ENCODE measurements at regions not wholly inside any gene's neighbourhood (a gene's known extent, or its start where the extent isn't known, plus 50 kb on each side); places are given as distances from the start of the nearest gene placed in this dataset.

- H3K4me3 ChIP-seq: no peak overlapping the region
- no peaks in the 10 kb centered on the region for H3K36me3 ChIP-seq
- 86 to 96% methylated on average over 2 of the region's 2 CpGs for WGBS, 2 donors
- H3K27ac ChIP-seq: no peak overlapping the region
- no peak for DNase-seq
- H3K4me1 ChIP-seq: no peaks in the 10 kb centered on the region
- TF ChIP-seq POLR2A (IDR thresholded peaks at IDR 0.05): no peak
- no peak for TF ChIP-seq CTCF (IDR thresholded peaks at IDR 0.05)
- no peak for TF ChIP-seq EP300 (IDR thresholded peaks at IDR 0.05)
- TF ChIP-seq POLR2AphosphoS5 (IDR thresholded peaks at IDR 0.05): no peak
- H3K27me3 ChIP-seq: no peaks in the 10 kb centered on the region
- intact Hi-C loops (cut with DNase I): no loop called here
- peaks cover 0 to 4% (median 0%) of the 10 kb centered on the region in 4 donors for H3K9me3 ChIP-seq
These were observed 329.7 kb upstream of the POM121L12 start for GRCh38 chr7:52705768-52706167.

DNA sequence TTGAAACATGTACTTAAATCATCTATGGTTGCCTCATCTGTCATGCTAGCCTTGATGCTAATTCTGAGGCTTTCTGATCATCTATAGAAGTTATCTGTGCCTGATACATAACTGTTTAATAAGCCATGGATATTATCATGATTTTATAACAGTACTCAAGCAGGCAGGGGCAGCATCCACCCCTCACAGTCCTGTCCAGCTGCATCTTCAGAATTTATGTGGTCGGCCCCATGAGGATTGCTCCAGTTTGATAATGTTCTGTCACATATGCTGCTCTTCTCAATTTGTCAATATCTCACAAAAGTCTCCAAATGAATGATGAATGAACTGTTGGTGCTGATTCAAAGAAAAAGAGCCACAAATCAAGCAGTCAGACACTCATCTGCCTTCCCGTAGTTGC lies 335.1 kb upstream of the POM121L12 start:
- no peak overlapping the region for H3K27ac ChIP-seq
- no peaks in the 10 kb centered on the region for H3K27me3 ChIP-seq
- H3K4me3 ChIP-seq: no peak overlapping the region
- H3K36me3 ChIP-seq: no peaks in the 10 kb centered on the region
- H3K9me3 ChIP-seq: no peaks in the 10 kb centered on the region
- intact Hi-C loops (cut with DNase I): no loop called here
- WGBS, 2 donors: 36 to 56% methylated on average over 2 of the region's 2 CpGs
- H3K4me1 ChIP-seq: peaks cover 0 to 8% (median 3%) of the 10 kb centered on the region in 4 donors
- TF ChIP-seq CTCF (IDR thresholded peaks at IDR 0.05) (no peak), POLR2AphosphoS5 (IDR thresholded peaks at IDR 0.05) (no peak), POLR2A (IDR thresholded peaks at IDR 0.05) (no peak), EP300 (IDR thresholded peaks at IDR 0.05) (no peak)
- no peak for DNase-seq

DNA sequence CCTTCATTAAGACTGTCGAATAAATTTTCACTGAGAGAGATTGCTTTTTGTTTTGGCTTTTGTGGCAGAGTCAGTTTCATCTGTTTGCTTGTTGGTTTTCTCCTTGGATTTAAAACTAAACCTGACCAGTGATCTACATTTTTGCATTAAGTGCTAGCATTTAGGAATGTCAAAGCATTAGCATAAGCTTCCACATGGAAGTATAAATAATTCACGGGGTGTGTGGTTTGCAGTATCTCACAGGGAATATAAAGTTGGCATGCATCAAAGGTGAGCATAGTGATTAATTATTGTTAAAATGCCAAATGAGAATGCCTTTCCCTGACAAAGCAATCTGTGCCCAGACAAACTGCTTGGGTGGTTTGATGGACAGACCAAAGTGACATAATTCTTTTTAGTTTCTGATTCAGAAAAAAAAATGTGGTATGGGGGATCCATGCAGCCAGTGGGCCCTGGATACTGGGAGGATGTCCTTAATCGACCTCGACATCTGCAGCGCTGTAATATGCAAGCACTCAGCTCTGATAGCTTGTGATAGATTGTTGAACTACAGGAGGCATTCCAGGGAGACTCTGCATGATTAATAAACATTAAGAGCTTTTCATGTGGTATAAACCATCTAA lies 339.3 kb upstream of the POM121L12 start:
- intact Hi-C loops (cut with DNase I): no loop called here
- WGBS, 2 donors: 46 to 68% methylated on average over 5 of the region's 5 CpGs
- H3K36me3 ChIP-seq: no peaks in the 10 kb centered on the region
- H3K9me3 ChIP-seq: no peaks in the 10 kb centered on the region
- H3K4me1 ChIP-seq: peaks cover 0 to 8% (median 3%) of the 10 kb centered on the region in 4 donors
- no peak for DNase-seq
- H3K4me3 ChIP-seq: no peak overlapping the region
- no peaks in the 10 kb centered on the region for H3K27me3 ChIP-seq
- no peak overlapping the region for H3K27ac ChIP-seq
- no peak for TF ChIP-seq POLR2A (IDR thresholded peaks at IDR 0.05)
- TF ChIP-seq CTCF (IDR thresholded peaks at IDR 0.05): no peak
- no peak for TF ChIP-seq POLR2AphosphoS5 (IDR thresholded peaks at IDR 0.05)
- no peak for TF ChIP-seq EP300 (IDR thresholded peaks at IDR 0.05)

GRCh38 chr7:52691257-52691656 lies 344.2 kb upstream of the POM121L12 start:
- Histone ChIP-seq H3K4me1 (peaks cover 0 to 6% (median 2%) of the 10 kb centered on the region in 4 donors), H3K27ac (no peak overlapping the region), H3K27me3 (no peaks in the 10 kb centered on the region), H3K4me3 (no peak overlapping the region), H3K9me3 (no peaks in the 10 kb centered on the region), H3K36me3 (no peaks in the 10 kb centered on the region)
- TF ChIP-seq POLR2A (IDR thresholded peaks at IDR 0.05): no peak
- 75 to 80% methylated on average over 1 of the region's 1 CpG for WGBS, 2 donors
- DNase-seq: no peak
- intact Hi-C loops (cut with DNase I): no loop called here

- Histone ChIP-seq H3K36me3 (no peaks in the 10 kb centered on the region), H3K27me3 (no peaks in the 10 kb centered on the region), H3K27ac (no peak overlapping the region), H3K4me3 (no peak overlapping the region), H3K4me1 (no peaks in the 10 kb centered on the region), H3K9me3 (no peaks in the 10 kb centered on the region)
- WGBS, 2 donors: 70 to 89% methylated on average over 2 of the region's 2 CpGs
- TF ChIP-seq EP300 (IDR thresholded peaks at IDR 0.05): no peak
- TF ChIP-seq CTCF (IDR thresholded peaks at IDR 0.05): no peak
- TF ChIP-seq POLR2A (IDR thresholded peaks at IDR 0.05): no peak
- no peak for TF ChIP-seq POLR2AphosphoS5 (IDR thresholded peaks at IDR 0.05)
- DNase-seq: no peak
- intact Hi-C loops (cut with DNase I): no loop called here
These were observed 345.5 kb upstream of the POM121L12 start for GRCh38 chr7:52689912-52690311.

Data from sigmoid colon (tissue), 6 donors.